HepG2 (cell line): ENCODE measurements at regions not wholly inside any gene's neighbourhood (a gene's known extent, or its start where the extent isn't known, plus 50 kb on each side); places are given as distances from the start of the nearest gene placed in this dataset.

ENCODE experiments used
- ATAC-seq: fragments of 200-7000 bp; cut with Tn5 transposase; 3 replicates; pipeline ENCODE4 v1.9.1; 2020; ENCODE audit warnings: mild to moderate bottlenecking, moderate library complexity
- BruUV-seq: library from RNA; stranded (reverse); fragments of 400-500 nt; replicated peaks from 2 replicates; lab custom pipeline; 2021; lab: Mats Ljungman, UMichigan
- CTCF ChIA-PET: fragments of 300-600 bp; formaldehyde crosslinking; extraction: SDS; loops from one replicate; lab custom pipeline; 2021; ENCODE audit warnings: low total read pairs, inconsistent platforms, low intra/inter-chr PET ratio; lab: Yijun Ruan, JAX
- POLR2A ChIA-PET: fragments of 350-600 bp; sonication (Branson Sonifier 250); formaldehyde crosslinking; loops from one replicate; lab custom pipeline; 2020; ENCODE audit warnings: antibody characterized with exemption, inconsistent platforms; lab: Yijun Ruan, JAX
- DNase-seq: peaks from one replicate; pipeline ENCODE4 v3.0.0-alpha.2; 2015; ENCODE audit warnings: low spot score
- FAIRE-seq: peaks from 3 replicates; lab custom pipeline; 2011; peaks lifted over from hg19 to GRCh38; lab: Jason Lieb, UNC
- H2AFZ ChIP-seq: one replicate; pipeline ENCODE4 v1.6.1; 2011; ENCODE audit warnings: low read length, inconsistent platforms
- H3K27ac ChIP-seq: fragments of 300-600 bp; 3 replicates; pipeline ENCODE4 v1.8.0; 2011; ENCODE audit warnings: mixed run types, mild to moderate bottlenecking, mixed read lengths, low read length, inconsistent platforms; ENCODE audit not compliant: insufficient read depth; ENCODE audit errors: extremely low read length
- H3K27me3 ChIP-seq, 2 experiments: fragments of 200-600 bp in 1 of 2; 2 replicates in 1 of 2; 3 replicates in 1 of 2; pipeline versions ENCODE4 v1.6.0 to v1.8.0; 2011; ENCODE audit warnings: low read length in 2 of 2, mild to moderate bottlenecking in 2 of 2, moderate library complexity in 2 of 2, inconsistent platforms in 1 of 2; ENCODE audit not compliant: insufficient read depth in 2 of 2, control insufficient read depth in 1 of 2
- H3K36me3 ChIP-seq, 2 experiments: fragments of 200-600 bp in 1 of 2; replicated peaks in 1 of 2; 2 replicates in 1 of 2; 3 replicates in 1 of 2; pipeline versions ENCODE4 v1.5.1 to v1.8.0; 2011; ENCODE audit warnings: low read length in 2 of 2, inconsistent platforms in 1 of 2; ENCODE audit not compliant: insufficient read depth in 2 of 2, control insufficient read depth in 1 of 2
- H3K4me1 ChIP-seq: 2 replicates; pipeline ENCODE4 v1.5.1; 2012; ENCODE audit warnings: low read length, inconsistent platforms; ENCODE audit not compliant: insufficient read depth
- H3K4me2 ChIP-seq: 2 replicates; pipeline ENCODE4 v1.6.0; 2011; ENCODE audit warnings: low read depth, low read length, inconsistent platforms
- H3K4me3 ChIP-seq, 3 experiments: fragments of 200-600 bp in 1 of 3; sonication (generic), shearing (Covaris generic) in 1 of 3; replicated peaks in 1 of 3; 2 replicates each; pipeline ENCODE4 v1.5.1; 2011 to 2016; ENCODE audit warnings: low read length in 3 of 3, inconsistent platforms in 2 of 3, low read depth in 2 of 3, mild to moderate bottlenecking in 2 of 3, control low read depth in 1 of 3, mixed read lengths in 1 of 3; ENCODE audit not compliant: insufficient read depth in 1 of 3
- H3K79me2 ChIP-seq: one replicate; pipeline ENCODE4 v1.6.1; 2011; ENCODE audit warnings: low read length, inconsistent platforms; ENCODE audit not compliant: insufficient read depth
- H3K9ac ChIP-seq: 2 replicates; pipeline ENCODE4 v1.6.0; 2011; ENCODE audit warnings: mild to moderate bottlenecking, low read depth, low read length, inconsistent platforms; ENCODE audit not compliant: insufficient read depth
- H3K9me3 ChIP-seq: 2 replicates; pipeline ENCODE4 v1.5.1; 2012; ENCODE audit warnings: mild to moderate bottlenecking, low read length
- H4K20me1 ChIP-seq: 2 replicates; pipeline ENCODE4 v1.6.0; 2011; ENCODE audit warnings: inconsistent platforms, mild to moderate bottlenecking, low read length, moderate library complexity; ENCODE audit not compliant: insufficient read depth
- FIP1L1 ChIP-seq: fragments of 200-400 bp; formaldehyde crosslinking; IDR thresholded peaks from 2 replicates; pipeline ENCODE4 v1.6.1; 2018; ENCODE audit warnings: low read depth, mild to moderate bottlenecking, low read length, moderate library complexity, borderline replicate concordance; ENCODE audit not compliant: insufficient read depth
- ZFP62 ChIP-seq: sonication (generic); formaldehyde crosslinking; IDR thresholded peaks from 2 replicates; pipeline ENCODE4 v1.4.0; 2020; ENCODE audit warnings: missing genetic modification reagents
- ZNF550 ChIP-seq: sonication (generic); formaldehyde crosslinking; IDR thresholded peaks from 2 replicates; pipeline ENCODE4 v1.4.0; 2020; ENCODE audit warnings: mild to moderate bottlenecking, missing genetic modification reagents, borderline replicate concordance
- ZSCAN20 ChIP-seq: sonication (generic); formaldehyde crosslinking; IDR thresholded peaks from 2 replicates; pipeline ENCODE4 v1.4.0; 2020; ENCODE audit warnings: missing genetic modification reagents, mild to moderate bottlenecking, borderline replicate concordance
- WGBS: methylation state at CpG from one replicate; pipeline ENCODE4 v1.1.6; 2017; ENCODE audit warnings: low lambda C conversion rate; 5-methylcytosine and 5-hydroxymethylcytosine counted together
- in situ Hi-C: cut with HindIII; loops from 2 replicates; pipeline ENCODE4 v1.10.0; 2017; ENCODE audit warnings: low pct_unique_long_range_greater_than_20kb; ENCODE audit not compliant: extremely low pct_ligation_motif_present
- intact Hi-C: fragments of 100-400 bp; cut with micrococcal nuclease; formaldehyde crosslinking; loops from one replicate; pipeline ENCODE4 v1.10.0; 2022; ENCODE audit not compliant: unreplicated experiment

- ATAC-seq = no peak
- no peak overlapping the region for H3K9ac ChIP-seq
- 7% methylated on average over 6 of the region's 6 CpGs for WGBS
- no peak for FAIRE-seq
- no TSS peak for BruUV-seq
- in situ Hi-C loops = no loop called here
- no peaks in the 10 kb centered on the region; the same call in 1 of the 2 replicates for H4K20me1 ChIP-seq
- no peak for DNase-seq
- no peak overlapping the region for H3K4me2 ChIP-seq
- POLR2A ChIA-PET = no interaction called here
- intact Hi-C loops = no loop called here
- H3K27me3 ChIP-seq = no peaks in the 10 kb centered on the region
- H3K4me1 ChIP-seq = no peaks in the 10 kb centered on the region
- TF ChIP-seq ZSCAN20 = no peak
- H3K4me3 ChIP-seq = no peak overlapping the region
- H2AFZ ChIP-seq = no peak overlapping the region
- H3K79me2 ChIP-seq = no peaks in the 10 kb centered on the region
- no peaks in the 10 kb centered on the region for H3K9me3 ChIP-seq
- H3K36me3 ChIP-seq = no peaks in the 10 kb centered on the region
- CTCF ChIA-PET = no interaction called here
- no peak overlapping the region for H3K27ac ChIP-seq
These were observed 96.8 kb downstream of the BDNF start for GRCh38 chr11:27603376-27603990.

DNA sequence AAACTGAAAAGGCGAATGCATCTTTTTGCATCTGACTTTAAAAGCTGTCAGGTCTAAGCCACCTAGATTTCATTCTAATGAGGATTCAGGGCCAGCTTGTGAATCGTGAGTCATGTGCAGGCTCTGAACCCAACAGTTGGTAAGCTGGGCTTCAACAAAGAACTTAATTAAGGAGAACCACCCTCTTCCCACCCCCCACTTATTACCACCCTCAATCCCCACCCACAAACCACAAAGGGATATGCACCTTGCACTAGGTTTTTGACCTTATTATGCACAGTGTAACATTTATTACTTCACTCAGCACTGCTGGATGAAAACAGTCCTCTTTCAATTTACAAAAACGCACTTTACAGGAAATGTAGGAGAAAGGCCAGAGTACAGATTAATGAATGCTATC is 94.1 kb upstream of the LIN7C start:
- TF ChIP-seq ZFP62 (CRISPR knock-in tag) (no peak), ZNF550 (CRISPR knock-in tag) (no peak), FIP1L1 (no peak)
- 0% methylated on average over 3 of the region's 3 CpGs for WGBS
- DNase-seq (no peak), ATAC-seq (no peak), FAIRE-seq (no peak)
- Histone ChIP-seq H3K4me3 (no peak overlapping the region), H3K36me3 (no peaks in the 10 kb centered on the region), H4K20me1 (no peaks in the 10 kb centered on the region; the same call in 1 of the 2 replicates), H3K27ac (no peak overlapping the region), H3K4me1 (no peaks in the 10 kb centered on the region), H3K9ac (no peak overlapping the region), H3K4me2 (no peak overlapping the region), H2AFZ (no peak overlapping the region), H3K79me2 (no peaks in the 10 kb centered on the region), H3K27me3 (no peaks in the 10 kb centered on the region), H3K9me3 (no peaks in the 10 kb centered on the region)
- ChIA-PET POLR2A (no interaction called here), CTCF (no interaction called here)
- intact Hi-C loops (no loop called here), in situ Hi-C loops (no loop called here)
- no TSS peak for BruUV-seq
